22Rv1 (cell line): ENCODE measurements at regions not wholly inside any gene's neighbourhood (a gene's known extent, or its start where the extent isn't known, plus 50 kb on each side); places are given as distances from the start of the nearest gene placed in this dataset.

ENCODE experiments used
- CTCF ChIP-seq: fragments of 450-650 bp; IDR thresholded peaks from 2 replicates; pipeline ENCODE4 v1.5.1; 2017; ENCODE audit warnings: mild to moderate bottlenecking
- ZFX ChIP-seq: fragments of 450-650 bp; IDR thresholded peaks from 2 replicates; pipeline ENCODE4 v1.6.1; 2017; ENCODE audit warnings: antibody characterized with exemption, borderline replicate concordance

GRCh38 chr6:112429226-112429625, 82.1 kb downstream of the RFPL4B start:
- TF ChIP-seq CTCF (no peak), ZFX (no peak)
